Type B pancreatic cell (in vitro differentiated cells): ENCODE measurements at regions not wholly inside any gene's neighbourhood (a gene's known extent, or its start where the extent isn't known, plus 50 kb on each side); places are given as distances from the start of the nearest gene placed in this dataset.
A peak's percentile ranks its signal among the peaks of the same experiment; 100 is the strongest.

Source experiments
- DNase-seq: peaks from one replicate; pipeline ENCODE4 v3.0.0; 2021; ENCODE audit warnings: mixed read lengths; ENCODE audit not compliant: unreplicated experiment; ENCODE audit errors: extremely low spot score
- H3K27ac Mint-ChIP-seq: 2 replicates; pipeline ENCODE4 v1.8.0; 2021; ENCODE audit warnings: mild to moderate bottlenecking, mixed read lengths
- H3K27me3 Mint-ChIP-seq: 2 replicates; pipeline ENCODE4 v1.8.0; 2021; ENCODE audit warnings: mixed read lengths
- H3K36me3 Mint-ChIP-seq: 2 replicates; pipeline ENCODE4 v1.8.0; 2021; ENCODE audit warnings: mixed read lengths
- H3K4me1 Mint-ChIP-seq: one replicate; pipeline ENCODE4 v1.8.0; 2021; ENCODE audit warnings: mixed read lengths; ENCODE audit not compliant: unreplicated experiment
- H3K4me3 Mint-ChIP-seq: 2 replicates; pipeline ENCODE4 v1.8.0; 2021; ENCODE audit warnings: mild to moderate bottlenecking, mixed read lengths
- H3K9me3 Mint-ChIP-seq: 2 replicates; pipeline ENCODE4 v1.8.0; 2021; ENCODE audit warnings: mixed read lengths
- TF ChIP-seq, protein P1 (sequence below): fragments of 200-600 bp; sonication (generic); conservative IDR thresholded peaks from 2 replicates; pipeline ENCODE4 v1.5.0; 2021; ENCODE audit warnings: antibody characterized with exemption, mild to moderate bottlenecking

DNA sequence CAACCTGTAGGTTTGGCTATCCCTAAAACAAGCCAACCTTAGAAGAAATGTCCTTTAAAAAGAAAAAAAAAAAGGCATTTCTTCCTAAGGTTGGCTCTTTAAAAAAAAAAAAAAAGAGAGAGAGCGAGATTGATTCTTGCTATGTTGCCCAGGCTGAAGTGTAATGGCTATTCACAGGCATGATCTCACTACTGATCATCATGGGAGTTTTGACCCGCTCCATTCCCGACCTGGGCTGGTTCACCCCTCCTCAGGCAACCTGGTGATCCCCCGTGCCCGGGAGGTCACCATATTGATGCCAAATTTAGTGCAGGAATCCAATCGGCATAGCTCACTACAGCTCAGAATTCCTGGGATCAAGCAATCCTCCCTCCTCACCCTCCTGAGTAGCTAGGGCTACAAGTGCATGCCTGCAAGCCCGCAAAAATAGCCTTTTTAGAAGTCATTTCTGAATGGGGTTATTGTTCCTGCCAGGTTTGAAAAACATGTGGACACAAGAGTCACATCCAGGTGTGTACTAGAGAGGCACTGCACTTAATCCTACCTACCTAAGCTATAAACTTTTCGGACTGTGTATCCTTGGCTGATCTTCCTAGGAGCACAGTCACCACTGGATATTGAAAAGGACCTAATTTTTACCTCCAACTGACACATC lies 61.4 kb upstream of the ZCCHC13 start:
- Mint-ChIP-seq H3K4me3 (no peak overlapping the region), H3K36me3 (peaks cover 22% of the 10 kb centered on the region), H3K27ac (no peak overlapping the region), H3K27me3 (no peaks in the 10 kb centered on the region), H3K4me1 (no peaks in the 10 kb centered on the region), H3K9me3 (no peaks in the 10 kb centered on the region)
- DNase-seq, result no peak
- TF ChIP-seq, protein P1, sequence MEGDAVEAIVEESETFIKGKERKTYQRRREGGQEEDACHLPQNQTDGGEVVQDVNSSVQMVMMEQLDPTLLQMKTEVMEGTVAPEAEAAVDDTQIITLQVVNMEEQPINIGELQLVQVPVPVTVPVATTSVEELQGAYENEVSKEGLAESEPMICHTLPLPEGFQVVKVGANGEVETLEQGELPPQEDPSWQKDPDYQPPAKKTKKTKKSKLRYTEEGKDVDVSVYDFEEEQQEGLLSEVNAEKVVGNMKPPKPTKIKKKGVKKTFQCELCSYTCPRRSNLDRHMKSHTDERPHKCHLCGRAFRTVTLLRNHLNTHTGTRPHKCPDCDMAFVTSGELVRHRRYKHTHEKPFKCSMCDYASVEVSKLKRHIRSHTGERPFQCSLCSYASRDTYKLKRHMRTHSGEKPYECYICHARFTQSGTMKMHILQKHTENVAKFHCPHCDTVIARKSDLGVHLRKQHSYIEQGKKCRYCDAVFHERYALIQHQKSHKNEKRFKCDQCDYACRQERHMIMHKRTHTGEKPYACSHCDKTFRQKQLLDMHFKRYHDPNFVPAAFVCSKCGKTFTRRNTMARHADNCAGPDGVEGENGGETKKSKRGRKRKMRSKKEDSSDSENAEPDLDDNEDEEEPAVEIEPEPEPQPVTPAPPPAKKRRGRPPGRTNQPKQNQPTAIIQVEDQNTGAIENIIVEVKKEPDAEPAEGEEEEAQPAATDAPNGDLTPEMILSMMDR, result no peak

DNA sequence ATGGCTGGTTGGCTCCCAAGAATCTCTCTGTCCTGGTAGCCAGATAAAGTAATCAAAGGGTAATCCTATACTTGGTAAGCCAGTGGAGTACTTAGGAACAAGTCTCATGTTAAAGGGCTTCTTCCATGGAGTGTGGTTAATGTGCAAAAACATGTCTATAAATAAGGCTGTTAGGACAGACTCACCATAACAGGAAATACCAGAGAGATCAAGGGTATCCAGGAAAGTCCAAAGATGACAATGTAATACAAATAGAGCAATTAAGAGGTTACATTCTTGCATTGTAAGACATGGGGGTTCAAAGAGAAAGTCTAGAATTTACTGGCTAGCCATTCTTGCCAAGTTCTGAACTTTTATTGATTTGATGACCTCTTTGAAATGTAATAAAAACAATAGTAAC lies 61.9 kb upstream of the ZCCHC13 start:
- TF ChIP-seq, protein P1, result no peak
- Mint-ChIP-seq H3K4me1 (no peaks in the 10 kb centered on the region), H3K4me3 (no peak overlapping the region), H3K9me3 (no peaks in the 10 kb centered on the region), H3K36me3 (peaks cover 22% of the 10 kb centered on the region), H3K27ac (peak overlapping the region; percentile 12), H3K27me3 (no peaks in the 10 kb centered on the region)
- DNase-seq, result no peak

DNA sequence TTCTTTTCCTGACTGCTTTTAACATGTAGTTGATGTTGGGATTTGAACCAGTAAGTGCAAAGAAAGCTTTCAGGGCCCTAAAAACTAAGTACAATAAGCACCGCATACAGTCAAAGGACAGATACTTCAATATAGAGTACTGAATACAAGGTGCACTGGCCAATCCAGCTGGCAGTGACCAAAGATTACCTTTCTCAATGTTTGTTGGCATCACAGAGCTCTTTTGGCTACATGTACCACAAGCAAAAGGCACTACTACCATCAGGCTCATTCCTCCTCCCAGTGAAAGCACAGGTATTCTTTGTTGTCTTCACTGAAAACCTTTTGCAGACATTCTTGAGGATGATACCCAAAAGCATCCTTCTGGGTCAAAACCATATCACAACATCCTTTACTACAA lies 65.2 kb upstream of the ZCCHC13 start:
- Mint-ChIP-seq H3K27ac (no peak overlapping the region), H3K4me3 (no peak overlapping the region), H3K4me1 (no peaks in the 10 kb centered on the region), H3K9me3 (no peaks in the 10 kb centered on the region), H3K36me3 (peaks cover 9% of the 10 kb centered on the region), H3K27me3 (no peaks in the 10 kb centered on the region)
- no peak for DNase-seq
- TF ChIP-seq, protein P1, result no peak

DNA sequence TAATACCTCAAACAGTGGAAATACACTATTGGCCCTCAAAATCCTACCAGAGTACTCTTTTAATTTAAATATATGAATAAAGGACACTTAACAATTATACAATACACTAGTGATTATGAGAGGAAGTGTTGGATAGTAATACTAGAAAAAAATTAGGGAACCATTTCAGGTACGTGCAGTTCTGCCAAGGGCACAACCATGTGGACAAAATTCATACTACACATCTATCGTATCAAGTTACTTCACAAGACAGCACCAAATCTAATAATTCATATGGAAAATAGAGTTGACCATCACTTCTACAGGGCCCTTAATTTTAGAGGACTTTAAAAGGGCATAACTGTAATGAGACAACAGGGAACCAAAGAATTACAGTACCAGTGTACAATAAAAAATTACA lies 69.2 kb upstream of the ZCCHC13 start:
- TF ChIP-seq, protein P1, result peak; percentile 34
- no peaks in the 10 kb centered on the region for H3K4me1 Mint-ChIP-seq
- no peak overlapping the region for H3K27ac Mint-ChIP-seq
- no peak for DNase-seq
- H3K36me3 Mint-ChIP-seq, result peaks cover 4% of the 10 kb centered on the region
- no peak overlapping the region for H3K4me3 Mint-ChIP-seq
- no peaks in the 10 kb centered on the region for H3K27me3 Mint-ChIP-seq
- no peaks in the 10 kb centered on the region for H3K9me3 Mint-ChIP-seq

DNA sequence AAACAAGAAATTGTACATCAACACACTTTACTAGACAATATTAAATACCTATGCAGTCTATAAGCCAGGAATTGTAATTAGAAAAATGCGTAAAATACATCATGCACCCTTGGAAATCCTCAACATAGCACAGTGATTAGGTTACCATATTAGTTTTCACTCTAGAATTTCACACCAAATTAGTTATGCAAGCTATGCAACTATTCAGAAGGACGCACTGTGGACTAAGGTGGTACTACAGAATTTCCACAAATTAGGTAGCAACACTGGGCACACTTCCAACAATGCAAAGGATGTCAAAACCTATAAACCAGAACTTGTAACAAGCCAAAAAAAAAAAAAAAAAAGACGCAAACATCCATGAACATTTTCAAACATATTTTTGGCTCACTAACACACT lies 71.1 kb upstream of the ZCCHC13 start:
- no peaks in the 10 kb centered on the region for H3K4me1 Mint-ChIP-seq
- H3K27me3 Mint-ChIP-seq, result no peaks in the 10 kb centered on the region
- TF ChIP-seq, protein P1, result peak; percentile 55
- H3K27ac Mint-ChIP-seq, result no peak overlapping the region
- peaks cover 10% of the 10 kb centered on the region for H3K36me3 Mint-ChIP-seq
- no peak for DNase-seq
- no peaks in the 10 kb centered on the region for H3K9me3 Mint-ChIP-seq
- no peak overlapping the region for H3K4me3 Mint-ChIP-seq

DNA sequence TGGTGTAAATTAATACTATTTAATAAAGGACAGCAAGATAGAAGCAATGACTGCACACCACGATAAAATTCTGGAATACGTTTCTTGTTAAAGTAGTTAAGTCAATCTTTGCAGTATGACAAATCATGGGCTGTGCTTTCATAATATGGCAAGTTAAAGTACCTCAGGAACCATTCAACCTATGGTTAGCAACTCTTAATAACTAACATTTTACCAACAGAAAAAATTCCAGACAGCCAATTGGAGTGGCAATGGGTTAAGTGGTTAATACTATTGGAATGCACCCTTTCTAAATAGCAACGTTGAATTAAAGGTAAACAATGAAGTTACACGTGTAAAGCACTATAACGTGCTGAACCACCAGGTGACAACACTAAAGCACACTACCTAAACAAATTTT lies 72.4 kb upstream of the ZCCHC13 start:
- H3K36me3 Mint-ChIP-seq, result peaks cover 10% of the 10 kb centered on the region
- no peaks in the 10 kb centered on the region for H3K9me3 Mint-ChIP-seq
- no peak for DNase-seq
- no peaks in the 10 kb centered on the region for H3K27me3 Mint-ChIP-seq
- no peak overlapping the region for H3K4me3 Mint-ChIP-seq
- no peaks in the 10 kb centered on the region for H3K4me1 Mint-ChIP-seq
- no peak overlapping the region for H3K27ac Mint-ChIP-seq
- TF ChIP-seq, protein P1, result no peak
